GM13977 (cell line): ENCODE measurements at regions not wholly inside any gene's neighbourhood (a gene's known extent, or its start where the extent isn't known, plus 50 kb on each side); places are given as distances from the start of the nearest gene placed in this dataset.

ENCODE experiments used
- DNase-seq: peaks from one replicate; pipeline ENCODE4 v3.0.0; 2012; ENCODE audit warnings: low spot score
- CTCF ChIP-seq: IDR thresholded peaks from 2 replicates; pipeline ENCODE4 v1.5.1; 2012; ENCODE audit warnings: mild to moderate bottlenecking, control low read depth; ENCODE audit not compliant: insufficient read depth; ENCODE audit errors: extremely low read depth, missing control alignments
- in situ Hi-C: fragments of 300-500 bp; cut with MboI; formaldehyde crosslinking; loops from one replicate; pipeline ENCODE4 v1.12.0; 2022; ENCODE audit warnings: low sequenced_read_pairs, low pct_unique_long_range_greater_than_20kb, mixed read lengths, inconsistent platforms; ENCODE audit not compliant: unreplicated experiment

GRCh38 chr15:39151545-39151944, 429.3 kb upstream of the THBS1 start:
- DNase-seq = no peak
- in situ Hi-C loops = no loop called here
- no peak for TF ChIP-seq CTCF

- no peak for TF ChIP-seq CTCF
- in situ Hi-C loops = no loop called here
- DNase-seq = no peak
Measured at GRCh38 chr15:39153058-39153714, 427.7 kb upstream of the THBS1 start.

- no peak for DNase-seq
- in situ Hi-C loops = no loop called here
- TF ChIP-seq CTCF = no peak
Measured at GRCh38 chr15:39153716-39154115, 427.2 kb upstream of the THBS1 start.

- in situ Hi-C loops = no loop called here
- TF ChIP-seq CTCF = no peak
- DNase-seq = no peak
Measured at GRCh38 chr15:39154227-39154638, 426.6 kb upstream of the THBS1 start.

GRCh38 chr15:39154776-39155175, 426.1 kb upstream of the THBS1 start:
- in situ Hi-C loops = no loop called here
- TF ChIP-seq CTCF = no peak

GRCh38 chr15:39156166-39156565, 424.7 kb upstream of the THBS1 start:
- in situ Hi-C loops = no loop called here
- TF ChIP-seq CTCF = no peak
- no peak for DNase-seq

More at GRCh38 chr15:39154776-39155175, 426.1 kb upstream of the THBS1 start:
- no peak for DNase-seq

- no peak for TF ChIP-seq CTCF
- in situ Hi-C loops = no loop called here
- no peak for DNase-seq
Measured at GRCh38 chr15:39156646-39157250, 424.1 kb upstream of the THBS1 start.
